H1 (cell line): ENCODE measurements at regions not wholly inside any gene's neighbourhood (a gene's known extent, or its start where the extent isn't known, plus 50 kb on each side); places are given as distances from the start of the nearest gene placed in this dataset.

Experiments
- ASH2L ChIP-seq: fragments of 200-600, 300-600 bp; sonication (generic); IDR thresholded peaks from one replicate; pipeline ENCODE4 v1.7.1; 2017; ENCODE audit warnings: low read length
- BACH1 ChIP-seq: IDR thresholded peaks from 2 replicates; pipeline ENCODE4 v1.6.1; 2012; ENCODE audit warnings: low read length, improper control_type of control experiment
- EP300 ChIP-seq, 2 experiments: IDR thresholded peaks; 1 replicate in 1 of 2; 2 replicates in 1 of 2; pipeline ENCODE4 v1.6.1; 2011 to 2012; ENCODE audit warnings: low read depth in 2 of 2, low read length in 2 of 2, mild to moderate bottlenecking in 2 of 2, borderline replicate concordance in 1 of 2, inconsistent platforms in 1 of 2, moderate library complexity in 1 of 2
- HDAC2 ChIP-seq, 2 experiments: fragments of 300-600 bp in 1 of 2; sonication (generic) in 1 of 2; IDR thresholded peaks; 2 replicates each; pipeline ENCODE4 v1.6.1; 2011 to 2012; ENCODE audit warnings: low read depth in 2 of 2, low read length in 2 of 2, mild to moderate bottlenecking in 2 of 2, moderate library complexity in 2 of 2, borderline replicate concordance in 1 of 2, inconsistent platforms in 1 of 2
- HDAC6 ChIP-seq: IDR thresholded peaks from one replicate; pipeline ENCODE4 v1.7.1; 2012; ENCODE audit warnings: low read depth, mild to moderate bottlenecking, inconsistent platforms, low read length, moderate library complexity
- JUN ChIP-seq: IDR thresholded peaks from 2 replicates; pipeline ENCODE4 v1.6.1; 2011; ENCODE audit warnings: low read depth, mild to moderate bottlenecking, improper control_type of control experiment, low read length
- KDM5A ChIP-seq: fragments of 200-600 bp; IDR thresholded peaks from 2 replicates; pipeline ENCODE4 v1.7.1; 2012; ENCODE audit warnings: mild to moderate bottlenecking, low read length, inconsistent platforms, mixed read lengths
- NANOG ChIP-seq: IDR thresholded peaks from 2 replicates; pipeline ENCODE4 v1.6.1; 2011; ENCODE audit warnings: low read length, low read depth, mild to moderate bottlenecking, inconsistent platforms; ENCODE audit not compliant: insufficient read depth, poor library complexity, severe bottlenecking
- NRF1 ChIP-seq: IDR thresholded peaks from 2 replicates; pipeline ENCODE4 v1.6.1; 2011; ENCODE audit warnings: mild to moderate bottlenecking, low read depth, low read length, improper control_type of control experiment
- POLR2A ChIP-seq, 2 experiments: IDR thresholded peaks; 1 replicate in 1 of 2; 2 replicates in 1 of 2; pipeline ENCODE4 v1.6.1; 2011; ENCODE audit warnings: low read depth in 2 of 2, low read length in 2 of 2, mild to moderate bottlenecking in 2 of 2; ENCODE audit errors: control extremely low read depth in 1 of 2
- POU5F1 ChIP-seq: IDR thresholded peaks from 2 replicates; pipeline ENCODE4 v1.6.1; 2011; ENCODE audit warnings: low read depth, mild to moderate bottlenecking, low read length, moderate library complexity
- SIN3A ChIP-seq, 2 experiments: IDR thresholded peaks in 1 of 2; conservative IDR thresholded peaks in 1 of 2; 2 replicates each; pipeline ENCODE4 v1.6.1; 2011 to 2012; ENCODE audit warnings: low read length in 2 of 2, improper control_type of control experiment in 1 of 2, low read depth in 1 of 2, mild to moderate bottlenecking in 1 of 2
- SIRT6 ChIP-seq: IDR thresholded peaks from one replicate; pipeline ENCODE4 v1.7.1; 2012; ENCODE audit warnings: low read length, inconsistent platforms
- SP1 ChIP-seq: IDR thresholded peaks from 2 replicates; pipeline ENCODE4 v1.6.1; 2011; ENCODE audit warnings: low read depth, low read length
- SUZ12 ChIP-seq: fragments of 200-600 bp; sonication (generic); IDR thresholded peaks from 2 replicates; pipeline ENCODE4 v1.6.1; 2012; ENCODE audit warnings: mild to moderate bottlenecking, inconsistent platforms, low read length, moderate library complexity, mixed read lengths
- TAF7 ChIP-seq: optimal IDR thresholded peaks from 2 replicates; pipeline ENCODE3; 2011; ENCODE audit warnings: low read depth, mild to moderate bottlenecking, inconsistent platforms, low read length, moderate library complexity, borderline replicate concordance
- TBP ChIP-seq: IDR thresholded peaks from 2 replicates; pipeline ENCODE4 v1.6.1; 2011; ENCODE audit warnings: low read depth, low read length, improper control_type of control experiment
- TCF12 ChIP-seq: IDR thresholded peaks from 2 replicates; pipeline ENCODE4 v1.6.1; 2011; ENCODE audit warnings: low read depth, mild to moderate bottlenecking, low read length
- TEAD4 ChIP-seq: IDR thresholded peaks from 2 replicates; pipeline ENCODE4 v1.6.1; 2012; ENCODE audit warnings: low read depth, low read length, inconsistent platforms, mixed read lengths
- USF2 ChIP-seq: IDR thresholded peaks from 2 replicates; pipeline ENCODE4 v1.6.1; 2011; ENCODE audit warnings: low read length, improper control_type of control experiment

- TF ChIP-seq HDAC6 (no peak), TAF7 (no peak), ASH2L (no peak), HDAC2 (IDR thresholded peaks at IDR 0.05; ENCODE audit: borderline replicate concordance in 1 of 2, low read depth in 2 of 2, low read length in 2 of 2) (no peak; a peak in 1 of 4 replicates), TBP (0 out of 2 replicates have a peak, but pooled peaks have one; percentile 13), POU5F1 (no peak), TCF12 (no peak), JUN (no peak), SIN3A (conservative IDR thresholded peaks at IDR 0.05 in 1 of 2, IDR thresholded peaks at IDR 0.05 in 1 of 2; ENCODE audit: low read depth in 1 of 2, low read length in 2 of 2) (0 out of 4 replicates have a peak, but pooled peaks of 1 of the 2 experiments have one; percentile 4), KDM5A (no peak), TEAD4 (peak; percentile 49; the same call in 1 of the 2 replicates), SIRT6 (no peak), BACH1 (no peak), NRF1 (no peak), NANOG (no peak), SUZ12 (no peak), USF2 (no peak), SP1 (no peak), EP300 (IDR thresholded peaks at IDR 0.05; ENCODE audit: borderline replicate concordance in 1 of 2, low read depth in 2 of 2, low read length in 2 of 2) (no peak), POLR2A (IDR thresholded peaks at IDR 0.05; ENCODE audit: control extremely low read depth in 1 of 2, low read depth in 2 of 2, low read length in 2 of 2) (0 out of 3 replicates have a peak, but pooled peaks of 1 of the 2 experiments have one; percentile 57)
These were observed 81.5 kb downstream of the NDUFS5 start (continued) for GRCh38 chr1:39107341-39108290.
